ENCODE measurements at regions not wholly inside any gene's neighbourhood (a gene's known extent, or its start where the extent isn't known, plus 50 kb on each side); places are given as distances from the start of the nearest gene placed in this dataset.

GRCh38 chr12:115830633-115831032, 446.9 kb downstream of the MED13L start:
- TF ChIP-seq CTCF (IDR thresholded peaks at IDR 0.05; ENCODE audit: poor library complexity) (no peak), EZH2 (IDR thresholded peaks at IDR 0.05; ENCODE audit: borderline replicate concordance) (no peak)

Data from hepatocyte (in vitro differentiated cells).